Stimulated activated naive CD8-positive, alpha-beta T cell treated with anti-CD3 and anti-CD28 coated beads, Interleukin-15, Interleukin-2, amounts not matched to agents 100 U/mL and 50 U/mL, for 24 hours (primary cell): ENCODE measurements at regions not wholly inside any gene's neighbourhood (a gene's known extent, or its start where the extent isn't known, plus 50 kb on each side); places are given as distances from the start of the nearest gene placed in this dataset.
"Not testable (repeated sequence)": the region's sequence is repeated elsewhere in the genome, so short reads cannot be mapped to it uniquely, and the experiment has no call there.

Source experiments
- ATAC-seq: fragments of 150-1000 bp; cut with Tn5 transposase; one replicate; pipeline ENCODE4 v1.10.0; 2021
- DNase-seq: peaks from one replicate; pipeline ENCODE4 v3.0.0; 2021

- DNase-seq, result no peak
- no peak for ATAC-seq
Measured at GRCh38 chr5:32842813-32843530, 131.9 kb downstream of the NPR3 start.

GRCh38 chr5:32843531-32843895, 132.4 kb downstream of the NPR3 start:
- no peak for ATAC-seq
- no peak for DNase-seq

- ATAC-seq (no peak), DNase-seq (no peak)
Measured at GRCh38 chr5:32845171-32845570, 134.1 kb downstream of the NPR3 start.

GRCh38 chr5:32848120-32848519, 137.0 kb downstream of the NPR3 start:
- DNase-seq (no peak), ATAC-seq (no peak)

GRCh38 chr5:32848681-32849080, 137.6 kb downstream of the NPR3 start:
- DNase-seq, result no peak
- no peak for ATAC-seq

GRCh38 chr5:32850817-32851496, 139.8 kb downstream of the NPR3 start:
- DNase-seq, result no peak
- ATAC-seq, result no peak

GRCh38 chr5:32851559-32852173, 140.5 kb downstream of the NPR3 start:
- DNase-seq (no peak), ATAC-seq (no peak)

GRCh38 chr5:32852535-32852934, 141.4 kb downstream of the NPR3 start:
- no peak for DNase-seq
- ATAC-seq, result no peak

- DNase-seq (no peak), ATAC-seq (no peak)
Measured at GRCh38 chr5:32852976-32853375, 141.9 kb downstream of the NPR3 start.

GRCh38 chr5:32854473-32854872, 143.4 kb downstream of the NPR3 start:
- no peak for DNase-seq
- no peak for ATAC-seq

- ATAC-seq (no peak), DNase-seq (no peak)
Measured at GRCh38 chr5:32859211-32859641, 148.1 kb downstream of the NPR3 start.

- no peak for DNase-seq
- no peak for ATAC-seq
Measured at GRCh38 chr5:32865475-32865874, 154.4 kb downstream of the NPR3 start.

GRCh38 chr5:32866138-32866537, 155.0 kb downstream of the NPR3 start:
- ATAC-seq, result no peak
- DNase-seq, result no peak

- DNase-seq (no peak), ATAC-seq (no peak)
Measured at GRCh38 chr5:32869216-32869615, 158.1 kb downstream of the NPR3 start.

GRCh38 chr5:32876791-32877190, 165.7 kb downstream of the NPR3 start:
- ATAC-seq (no peak), DNase-seq (no peak)

- not testable (repeated sequence) for DNase-seq, ATAC-seq
Measured at GRCh38 chr5:32879364-32879763, 168.2 kb downstream of the NPR3 start.

GRCh38 chr5:32880796-32881195, 169.7 kb downstream of the NPR3 start:
- no peak for ATAC-seq
- no peak for DNase-seq

GRCh38 chr5:32887390-32887789, 176.3 kb downstream of the NPR3 start:
- no peak for ATAC-seq
- no peak for DNase-seq

GRCh38 chr5:32889078-32889477, 178.0 kb downstream of the NPR3 start:
- no peak for ATAC-seq
- DNase-seq, result no peak

GRCh38 chr5:32903613-32904012, 192.5 kb downstream of the NPR3 start:
- ATAC-seq, result no peak

GRCh38 chr5:32908641-32909040, 197.5 kb downstream of the NPR3 start:
- ATAC-seq (no peak), DNase-seq (no peak)

More at GRCh38 chr5:32903613-32904012, 192.5 kb downstream of the NPR3 start:
- no peak for DNase-seq

- no peak for ATAC-seq
Measured at GRCh38 chr5:32909207-32909606, 198.1 kb downstream of the NPR3 start.

GRCh38 chr5:32916648-32917047, 205.5 kb downstream of the NPR3 start:
- no peak for DNase-seq

More at GRCh38 chr5:32909207-32909606, 198.1 kb downstream of the NPR3 start:
- DNase-seq, result no peak

More at GRCh38 chr5:32916648-32917047, 205.5 kb downstream of the NPR3 start:
- no peak for ATAC-seq
